Endothelial cell of umbilical vein (primary cell): ENCODE measurements at regions not wholly inside any gene's neighbourhood (a gene's known extent, or its start where the extent isn't known, plus 50 kb on each side); places are given as distances from the start of the nearest gene placed in this dataset.

Source experiments
- CTCF ChIP-seq, 2 donors: IDR thresholded peaks; 1 replicate in 1 of 2; 2 replicates in 1 of 2; pipeline ENCODE4 v1.5.1; 2011; ENCODE audit warnings: low read length in 2 of 2, mild to moderate bottlenecking in 2 of 2, moderate library complexity in 2 of 2, control low read depth in 1 of 2, inconsistent platforms in 1 of 2, low read depth in 1 of 2; ENCODE audit not compliant: insufficient read depth in 1 of 2; ENCODE audit errors: extremely low read depth in 1 of 2
- POLR2A ChIP-seq: IDR thresholded peaks from 2 replicates; pipeline ENCODE4 v1.6.1; 2012; ENCODE audit warnings: low read depth, mild to moderate bottlenecking, control low read depth, low read length
- POLR2AphosphoS5 ChIP-seq: IDR thresholded peaks from 2 replicates; pipeline ENCODE4 v1.6.1; 2012; ENCODE audit warnings: low read depth, mild to moderate bottlenecking, control low read depth, low read length, moderate library complexity; ENCODE audit not compliant: insufficient read depth

- TF ChIP-seq CTCF (IDR thresholded peaks at IDR 0.05; ENCODE audit: extremely low read depth in 1 of 2, insufficient read depth in 1 of 2, low read depth in 1 of 2, low read length in 2 of 2) (no peak), POLR2AphosphoS5 (no peak), POLR2A (no peak)
Measured at GRCh38 chr6:168166627-168167026, 87.6 kb upstream of the FRMD1 start.
